ENCODE measurements at regions not wholly inside any gene's neighbourhood (a gene's known extent, or its start where the extent isn't known, plus 50 kb on each side); places are given as distances from the start of the nearest gene placed in this dataset.
"Not testable (repeated sequence)": the region's sequence is repeated elsewhere in the genome, so short reads cannot be mapped to it uniquely, and the experiment has no call there.

- POLR2A ChIA-PET, result no interaction called here
- Mint-ChIP-seq H3K4me1 (peaks cover 3% of the 10 kb centered on the region), H3K36me3 (no peaks in the 10 kb centered on the region), H3K27ac (no peak overlapping the region), H3K4me3 (no peak overlapping the region), H3K9me3 (no peaks in the 10 kb centered on the region), H3K27me3 (no peaks in the 10 kb centered on the region)
- ATAC-seq (ENCODE audit: low read depth), result no peak
- no peak for DNase-seq
Observed at GRCh38 chr20:51928931-51929330, 126.6 kb upstream of the SALL4 start.

DNA sequence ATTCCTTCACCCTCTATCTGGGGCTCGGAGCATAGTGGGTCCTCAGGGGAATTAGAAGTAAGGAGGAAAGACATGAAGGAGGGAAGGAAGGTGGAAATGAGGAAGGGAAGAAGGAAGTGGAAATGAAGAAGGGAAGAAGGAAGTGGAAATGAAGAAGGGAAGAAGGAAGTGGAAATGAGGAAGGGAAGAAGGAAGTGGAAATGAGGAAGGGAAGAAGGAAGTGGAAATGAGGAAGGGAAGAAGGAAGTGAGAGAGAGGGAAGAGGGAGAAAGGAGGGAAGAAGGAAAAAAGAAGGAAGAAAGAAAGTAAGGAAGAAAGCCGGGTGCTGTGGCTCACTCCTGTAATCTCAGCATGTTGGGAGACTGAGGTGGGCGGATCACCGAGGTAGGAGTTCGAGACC, 125.6 kb upstream of the SALL4 start:
- H3K27me3 Mint-ChIP-seq; H3K4me3 Mint-ChIP-seq; H3K9me3 Mint-ChIP-seq; H3K36me3 Mint-ChIP-seq; H3K4me1 Mint-ChIP-seq; DNase-seq; POLR2A ChIA-PET; ATAC-seq (ENCODE audit: low read depth); H3K27ac Mint-ChIP-seq: not testable (repeated sequence)

DNA sequence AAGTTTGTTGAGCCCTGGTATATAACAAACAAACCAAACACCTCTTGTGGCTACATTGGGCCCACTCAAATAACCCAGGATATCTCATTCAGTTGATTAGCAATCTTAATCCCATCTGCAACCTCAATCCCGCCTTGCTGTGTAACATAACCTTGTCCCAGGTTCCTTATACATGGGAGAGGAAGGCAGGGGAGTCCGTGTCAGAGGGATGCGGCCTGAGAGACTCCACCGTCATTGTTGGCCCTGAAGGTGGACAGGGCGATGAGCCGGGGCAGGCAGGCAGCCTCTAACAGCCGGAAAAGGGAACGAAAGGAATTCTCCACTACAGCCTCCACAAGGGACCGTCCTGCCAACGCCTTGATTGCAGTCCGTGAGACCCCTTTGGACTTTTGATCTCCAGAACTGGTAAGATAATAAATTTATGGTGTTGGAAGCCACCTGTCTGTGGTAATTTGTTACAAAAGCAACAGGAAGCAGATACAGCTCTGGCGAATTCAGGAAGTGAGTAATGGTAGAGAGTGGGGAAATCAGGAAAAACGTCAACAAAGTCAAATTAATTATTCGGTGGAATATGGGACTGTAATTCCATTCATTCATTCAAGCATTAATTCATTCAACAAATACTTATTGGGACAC, 124.5 kb upstream of the SALL4 start:
- no peak overlapping the region for H3K27ac Mint-ChIP-seq
- POLR2A ChIA-PET, result no interaction called here
- H3K4me3 Mint-ChIP-seq, result no peak overlapping the region
- no peaks in the 10 kb centered on the region for H3K27me3 Mint-ChIP-seq
- DNase-seq (no peak), ATAC-seq (ENCODE audit: low read depth) (no peak)
- H3K36me3 Mint-ChIP-seq, result no peaks in the 10 kb centered on the region
- peaks cover 3% of the 10 kb centered on the region for H3K4me1 Mint-ChIP-seq
- H3K9me3 Mint-ChIP-seq, result no peaks in the 10 kb centered on the region

- DNase-seq (no peak), ATAC-seq (ENCODE audit: low read depth) (no peak)
- H3K27ac Mint-ChIP-seq, result no peak overlapping the region
- no peaks in the 10 kb centered on the region for H3K36me3 Mint-ChIP-seq
- H3K27me3 Mint-ChIP-seq, result no peaks in the 10 kb centered on the region
- POLR2A ChIA-PET, result no interaction called here
- no peak overlapping the region for H3K4me3 Mint-ChIP-seq
- no peaks in the 10 kb centered on the region for H3K9me3 Mint-ChIP-seq
- peaks cover 3% of the 10 kb centered on the region for H3K4me1 Mint-ChIP-seq
Observed at GRCh38 chr20:51924509-51924908, 122.2 kb upstream of the SALL4 start.

DNA sequence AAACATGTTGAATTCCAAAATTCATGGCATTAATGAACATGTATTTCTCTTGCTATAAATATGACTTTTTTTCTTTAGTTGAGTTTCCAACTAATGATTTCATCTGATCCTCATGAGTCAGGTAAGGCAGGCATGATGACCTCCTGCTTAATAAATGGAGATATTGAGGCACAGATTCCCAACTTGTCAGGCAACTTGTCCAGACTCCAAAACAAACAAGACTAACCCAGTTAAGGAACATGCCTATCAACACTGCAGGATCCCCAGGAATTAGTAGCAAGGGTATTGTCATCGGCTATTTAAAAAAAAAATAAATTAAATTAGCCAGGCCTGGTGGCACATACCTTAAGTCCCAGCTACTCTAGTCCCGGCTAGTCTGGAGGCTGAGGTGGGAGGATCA, 121.3 kb upstream of the SALL4 start:
- DNase-seq (no peak), ATAC-seq (ENCODE audit: low read depth) (no peak)
- H3K4me1 Mint-ChIP-seq, result peaks cover 3% of the 10 kb centered on the region
- H3K4me3 Mint-ChIP-seq, result no peak overlapping the region
- H3K27ac Mint-ChIP-seq, result no peak overlapping the region
- H3K9me3 Mint-ChIP-seq, result no peaks in the 10 kb centered on the region
- H3K36me3 Mint-ChIP-seq, result no peaks in the 10 kb centered on the region
- POLR2A ChIA-PET, result no interaction called here
- no peaks in the 10 kb centered on the region for H3K27me3 Mint-ChIP-seq

DNA sequence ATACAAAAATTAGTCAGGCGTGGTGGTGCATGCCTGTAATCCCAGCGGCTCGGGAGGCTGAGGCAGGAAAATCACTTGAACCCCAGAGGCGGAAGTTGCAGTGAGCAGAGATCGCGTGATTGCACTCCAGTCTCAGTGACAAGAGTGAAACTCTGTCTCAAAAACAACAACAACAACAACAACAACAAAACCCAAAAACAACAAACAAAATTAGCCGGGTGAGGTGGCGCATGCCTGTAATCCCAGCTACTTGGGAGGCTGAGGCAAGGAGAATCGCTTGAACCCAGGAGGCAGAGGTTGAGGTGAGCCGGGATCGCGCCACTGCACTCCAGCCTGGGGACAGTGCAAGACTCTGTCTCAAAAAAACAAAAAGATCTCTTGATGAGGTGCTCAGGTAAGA, 120.5 kb upstream of the SALL4 start:
- H3K9me3 Mint-ChIP-seq; H3K36me3 Mint-ChIP-seq; H3K4me1 Mint-ChIP-seq; DNase-seq; POLR2A ChIA-PET; ATAC-seq (ENCODE audit: low read depth); H3K27me3 Mint-ChIP-seq; H3K4me3 Mint-ChIP-seq; H3K27ac Mint-ChIP-seq: not testable (repeated sequence)

- H3K9me3 Mint-ChIP-seq, result no peaks in the 10 kb centered on the region
- POLR2A ChIA-PET, result no interaction called here
- DNase-seq, result no peak
Observed at GRCh38 chr20:51918561-51918960, 116.2 kb upstream of the SALL4 start.

GRCh38 chr20:51917886-51918535, 115.7 kb upstream of the SALL4 start:
- Mint-ChIP-seq H3K27ac (no peak overlapping the region), H3K4me3 (no peak overlapping the region), H3K27me3 (peaks cover 2% of the 10 kb centered on the region), H3K9me3 (no peaks in the 10 kb centered on the region), H3K36me3 (no peaks in the 10 kb centered on the region), H3K4me1 (no peaks in the 10 kb centered on the region)
- no peak for ATAC-seq (ENCODE audit: low read depth)
- DNase-seq, result no peak
- POLR2A ChIA-PET, result no interaction called here

More at GRCh38 chr20:51918561-51918960, 116.2 kb upstream of the SALL4 start:
- no peak for ATAC-seq (ENCODE audit: low read depth)
- no peaks in the 10 kb centered on the region for H3K36me3 Mint-ChIP-seq
- H3K4me3 Mint-ChIP-seq, result no peak overlapping the region
- H3K4me1 Mint-ChIP-seq, result no peaks in the 10 kb centered on the region
- H3K27ac Mint-ChIP-seq, result no peak overlapping the region
- H3K27me3 Mint-ChIP-seq, result peaks cover 2% of the 10 kb centered on the region

GRCh38 chr20:51916244-51916643, 113.9 kb upstream of the SALL4 start:
- H3K4me3 Mint-ChIP-seq, result no peak overlapping the region
- H3K36me3 Mint-ChIP-seq, result no peaks in the 10 kb centered on the region
- H3K4me1 Mint-ChIP-seq, result no peaks in the 10 kb centered on the region
- POLR2A ChIA-PET, result no interaction called here
- H3K9me3 Mint-ChIP-seq, result no peaks in the 10 kb centered on the region
- H3K27ac Mint-ChIP-seq, result no peak overlapping the region
- no peak for ATAC-seq (ENCODE audit: low read depth)
- DNase-seq, result no peak
- peaks cover 2% of the 10 kb centered on the region for H3K27me3 Mint-ChIP-seq

DNA sequence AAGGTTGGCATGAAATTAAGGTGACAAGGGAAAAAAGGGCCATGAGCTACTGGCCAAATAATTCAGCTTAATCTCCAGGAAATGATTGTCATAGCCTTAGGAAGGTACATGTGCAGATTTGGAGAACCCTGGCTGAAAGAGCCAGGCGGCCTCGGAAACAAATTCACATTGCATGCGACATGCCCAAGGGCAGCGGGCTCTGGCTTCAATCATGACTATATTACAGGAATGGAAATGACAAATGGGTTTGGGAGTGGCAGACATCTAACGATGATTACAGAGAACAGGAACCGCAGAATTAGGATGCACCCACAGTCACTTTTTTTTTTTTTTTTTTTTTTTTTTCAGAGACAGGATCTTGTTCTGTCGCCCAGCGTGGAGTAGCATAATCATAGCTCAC, 112.4 kb upstream of the SALL4 start:
- ATAC-seq (ENCODE audit: low read depth) (no peak), DNase-seq (no peak)
- Mint-ChIP-seq H3K27me3 (peaks cover 2% of the 10 kb centered on the region), H3K4me1 (no peaks in the 10 kb centered on the region), H3K27ac (no peak overlapping the region), H3K4me3 (no peak overlapping the region), H3K36me3 (no peaks in the 10 kb centered on the region), H3K9me3 (no peaks in the 10 kb centered on the region)
- POLR2A ChIA-PET, result no interaction called here

DNA sequence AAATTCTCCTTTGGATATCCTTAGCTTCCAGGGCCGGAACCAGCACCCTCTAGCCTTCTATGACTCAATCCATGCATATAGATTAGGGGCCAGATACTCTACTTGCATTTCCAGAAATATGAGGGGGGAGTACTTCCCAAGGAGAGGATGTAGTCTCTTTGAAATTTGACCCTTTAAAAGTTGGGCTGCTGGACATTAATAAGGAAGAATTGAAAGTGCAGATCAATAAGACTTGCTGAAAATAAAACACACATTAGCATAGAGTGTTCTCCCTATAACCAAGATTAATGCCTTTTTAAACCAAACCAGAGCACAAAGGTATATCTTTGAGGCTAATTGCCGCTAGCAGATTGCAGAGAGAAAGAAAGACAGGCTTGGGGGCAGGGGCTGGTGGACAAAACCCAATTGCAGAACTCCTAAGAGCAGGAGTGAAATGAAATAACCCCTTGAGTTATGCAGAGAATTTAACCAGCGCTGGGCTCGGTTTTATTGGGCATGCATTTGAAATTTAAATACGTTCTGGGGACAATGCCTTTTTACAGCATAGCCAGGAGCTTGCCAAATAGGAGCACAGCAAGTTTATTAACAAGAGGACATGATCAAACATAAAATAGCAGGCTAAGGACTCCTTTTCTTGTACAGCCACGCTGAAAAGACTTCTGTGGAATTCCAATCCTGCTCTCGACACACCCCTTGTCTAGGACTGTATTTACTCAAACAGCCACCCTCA, 108.2 kb upstream of the SALL4 start:
- H3K36me3 Mint-ChIP-seq, result no peaks in the 10 kb centered on the region
- no peak overlapping the region for H3K4me3 Mint-ChIP-seq
- H3K4me1 Mint-ChIP-seq, result no peaks in the 10 kb centered on the region
- H3K9me3 Mint-ChIP-seq, result no peaks in the 10 kb centered on the region
- DNase-seq, result no peak
- H3K27me3 Mint-ChIP-seq, result peaks cover 5% of the 10 kb centered on the region
- ATAC-seq (ENCODE audit: low read depth), result no peak
- no peak overlapping the region for H3K27ac Mint-ChIP-seq
- POLR2A ChIA-PET, result no interaction called here

DNA sequence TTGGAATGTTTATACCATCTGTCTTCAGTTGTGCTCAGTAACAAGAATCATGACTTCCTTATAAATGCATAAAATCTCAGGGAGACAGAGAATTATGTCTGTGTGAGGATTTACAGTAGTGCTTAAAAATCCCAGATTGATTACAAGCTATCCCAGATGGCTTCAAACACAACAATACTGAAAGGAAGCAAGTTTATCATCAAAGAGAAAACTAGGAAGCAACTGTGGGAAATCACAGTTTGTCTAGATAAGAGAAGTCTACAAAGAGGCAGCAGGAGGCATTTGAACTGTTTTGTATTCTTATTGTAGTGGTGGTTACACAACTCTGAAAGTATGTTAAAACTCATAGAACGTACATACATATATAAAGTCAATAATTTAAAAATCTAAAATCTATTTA, 104.4 kb upstream of the SALL4 start:
- ATAC-seq (ENCODE audit: low read depth) (no peak), DNase-seq (no peak)
- Mint-ChIP-seq H3K36me3 (no peaks in the 10 kb centered on the region), H3K27me3 (peaks cover 3% of the 10 kb centered on the region), H3K4me1 (no peaks in the 10 kb centered on the region), H3K9me3 (no peaks in the 10 kb centered on the region), H3K27ac (no peak overlapping the region), H3K4me3 (no peak overlapping the region)
- POLR2A ChIA-PET, result no interaction called here

DNA sequence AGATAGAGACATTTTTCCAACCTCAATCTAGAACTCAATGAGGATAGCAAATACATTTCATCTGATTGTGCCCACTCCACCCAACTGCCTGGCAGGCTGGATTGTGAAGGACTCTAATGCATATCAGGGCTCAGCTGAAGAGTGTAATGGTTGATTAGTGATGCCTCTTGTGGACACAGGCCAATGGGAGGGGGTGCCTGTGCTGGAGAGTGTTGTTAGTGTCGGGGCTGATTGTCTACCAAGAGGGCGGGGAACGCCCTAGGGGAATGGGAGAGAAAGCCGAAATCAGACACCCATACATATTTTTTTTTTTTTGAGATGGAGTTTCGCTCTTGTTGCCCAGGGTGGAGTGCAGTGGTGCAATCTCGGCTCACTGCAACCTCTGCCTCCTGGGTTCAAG, 103.7 kb upstream of the SALL4 start:
- DNase-seq (no peak), ATAC-seq (ENCODE audit: low read depth) (no peak)
- Mint-ChIP-seq H3K4me1 (no peaks in the 10 kb centered on the region), H3K27ac (no peak overlapping the region), H3K27me3 (peaks cover 3% of the 10 kb centered on the region), H3K36me3 (no peaks in the 10 kb centered on the region), H3K4me3 (no peak overlapping the region), H3K9me3 (no peaks in the 10 kb centered on the region)
- POLR2A ChIA-PET, result no interaction called here

- H3K36me3 Mint-ChIP-seq, result no peaks in the 10 kb centered on the region
- ATAC-seq (ENCODE audit: low read depth), result no peak
- no peaks in the 10 kb centered on the region for H3K27me3 Mint-ChIP-seq
- POLR2A ChIA-PET, result no interaction called here
- H3K4me3 Mint-ChIP-seq, result no peak overlapping the region
- no peaks in the 10 kb centered on the region for H3K9me3 Mint-ChIP-seq
- H3K27ac Mint-ChIP-seq, result no peak overlapping the region
- H3K4me1 Mint-ChIP-seq, result no peaks in the 10 kb centered on the region
- DNase-seq, result no peak
Observed at GRCh38 chr20:51902933-51903332, 100.6 kb upstream of the SALL4 start.

Measured in activated naive CD8-positive, alpha-beta T cell treated with anti-CD3 and anti-CD28 coated beads, Interleukin-2, amount 10 ng/mL, durations not matched to agents 7 days and 5 days (primary cell).